ENCODE measurements at regions not wholly inside any gene's neighbourhood (a gene's known extent, or its start where the extent isn't known, plus 50 kb on each side); places are given as distances from the start of the nearest gene placed in this dataset.

DNA sequence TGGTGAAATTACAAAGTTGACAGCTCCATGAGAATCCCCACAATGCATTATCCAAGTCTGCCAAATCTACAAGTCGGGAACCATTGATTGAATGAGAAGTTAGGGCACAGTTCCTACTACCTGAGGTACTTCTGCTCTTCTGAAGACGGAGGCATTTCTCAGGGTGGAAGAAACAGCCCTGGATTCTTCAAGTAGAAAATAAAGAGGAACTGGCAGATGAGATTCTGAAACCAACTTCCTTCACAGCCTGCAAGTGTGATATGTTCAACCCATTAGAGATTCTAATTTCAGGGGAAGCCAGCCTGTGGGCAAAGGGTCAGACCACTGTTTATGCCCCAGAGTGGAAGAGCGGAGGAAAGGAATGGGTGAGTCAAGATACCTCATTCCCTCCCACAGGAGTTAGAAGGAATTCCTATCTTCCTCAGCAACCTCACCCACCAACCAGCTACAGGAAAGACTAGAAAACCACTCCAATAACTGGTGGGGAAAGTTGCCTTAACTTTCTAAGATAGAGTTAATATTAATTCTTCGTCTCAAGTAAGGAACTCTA, 50.5 kb upstream of the BMPER start:
- DNase-seq, result no peak

All from dermis blood vessel endothelial cell (primary cell).